DMS53 (cell line): ENCODE measurements at regions not wholly inside any gene's neighbourhood (a gene's known extent, or its start where the extent isn't known, plus 50 kb on each side); places are given as distances from the start of the nearest gene placed in this dataset.

Source experiments
- DNase-seq: peaks from one replicate; lab custom pipeline; 2025; lab: John Stamatoyannopoulos, UW

DNA sequence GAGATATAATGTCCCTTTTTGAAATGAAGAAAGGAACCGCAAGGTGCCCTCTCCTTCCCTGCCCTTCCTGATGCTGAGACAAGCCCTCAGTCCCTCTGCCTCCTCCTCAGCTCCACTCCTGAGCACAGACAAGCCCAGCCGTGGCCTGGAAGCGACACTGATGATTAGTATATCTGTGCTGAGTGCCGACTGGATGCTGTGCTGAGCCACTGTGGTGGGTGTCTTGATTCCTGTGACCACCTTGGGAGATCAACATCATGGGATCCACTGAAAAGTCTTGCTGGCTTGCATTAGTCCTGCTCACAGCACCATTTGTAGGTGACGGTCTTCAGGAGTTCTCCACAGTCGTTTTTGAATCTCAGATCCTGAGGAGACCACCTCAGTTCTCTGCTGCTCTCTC is 59.5 kb upstream of the HGFAC start:
- no peak for DNase-seq

DNA sequence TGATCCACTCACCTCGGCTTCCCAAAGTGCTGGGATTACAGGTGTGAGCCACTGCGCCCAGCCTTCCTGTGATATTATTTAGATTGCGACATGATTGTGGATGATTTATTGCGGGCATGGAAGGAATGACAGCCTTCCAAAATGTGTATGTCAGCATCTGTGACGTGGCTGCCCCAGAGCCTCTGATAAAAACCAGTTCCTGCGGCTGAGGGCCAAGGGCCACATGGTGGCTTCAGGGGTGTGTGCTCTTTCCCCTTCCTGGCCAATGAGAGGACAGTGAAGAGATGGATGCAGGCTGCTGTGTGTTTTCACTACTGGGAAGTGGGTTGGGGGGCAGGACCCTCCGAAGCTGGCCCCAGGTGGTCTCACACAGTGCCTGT is 57.4 kb upstream of the HGFAC start:
- DNase-seq, result no peak

DNA sequence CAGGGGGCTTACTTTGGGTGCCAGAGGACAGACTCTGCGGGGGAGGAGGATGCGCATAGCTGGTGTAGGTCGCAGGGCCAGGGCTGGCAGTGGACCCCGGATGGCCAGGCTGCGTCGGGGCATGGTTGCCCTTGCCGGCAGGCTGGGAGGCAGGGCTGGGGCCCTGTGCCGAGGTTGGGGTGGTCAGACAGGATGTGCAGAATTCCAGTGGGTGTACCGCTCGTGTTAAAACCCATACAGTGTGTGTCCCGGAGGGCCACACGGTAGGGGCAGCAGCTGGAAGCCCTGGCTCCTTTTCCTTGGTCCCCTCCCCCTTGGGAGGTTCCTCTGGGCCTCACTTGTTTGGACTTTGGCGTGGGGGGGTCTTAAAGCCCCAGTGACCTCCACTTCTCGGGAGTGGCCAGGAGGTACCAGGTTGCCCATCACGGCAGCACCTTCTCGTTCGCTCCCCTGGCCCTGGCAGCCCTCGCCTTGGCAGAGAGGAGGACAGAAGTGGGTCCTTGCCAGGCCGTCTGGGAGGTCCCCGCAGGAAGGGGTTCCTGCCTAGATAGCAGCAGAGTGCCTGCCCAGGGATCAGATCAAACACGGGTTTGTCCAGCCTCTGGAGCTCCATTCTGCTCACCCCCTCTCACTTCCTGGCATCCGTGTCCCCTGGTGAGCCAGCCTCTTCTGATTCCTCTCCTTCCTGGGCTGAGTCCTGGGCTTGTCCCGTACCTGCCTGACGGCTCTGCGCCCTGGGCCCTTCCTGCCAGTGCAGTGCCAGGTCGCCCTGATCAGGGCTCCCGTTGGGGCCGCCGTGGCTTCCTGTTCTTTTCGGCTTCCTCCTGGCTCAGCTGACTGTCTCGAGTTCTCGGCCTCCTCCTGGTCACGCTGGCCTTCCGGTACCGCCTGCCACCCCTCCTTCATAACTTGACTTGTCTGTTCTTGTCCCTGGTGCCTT is 56.7 kb upstream of the HGFAC start:
- no peak for DNase-seq

DNA sequence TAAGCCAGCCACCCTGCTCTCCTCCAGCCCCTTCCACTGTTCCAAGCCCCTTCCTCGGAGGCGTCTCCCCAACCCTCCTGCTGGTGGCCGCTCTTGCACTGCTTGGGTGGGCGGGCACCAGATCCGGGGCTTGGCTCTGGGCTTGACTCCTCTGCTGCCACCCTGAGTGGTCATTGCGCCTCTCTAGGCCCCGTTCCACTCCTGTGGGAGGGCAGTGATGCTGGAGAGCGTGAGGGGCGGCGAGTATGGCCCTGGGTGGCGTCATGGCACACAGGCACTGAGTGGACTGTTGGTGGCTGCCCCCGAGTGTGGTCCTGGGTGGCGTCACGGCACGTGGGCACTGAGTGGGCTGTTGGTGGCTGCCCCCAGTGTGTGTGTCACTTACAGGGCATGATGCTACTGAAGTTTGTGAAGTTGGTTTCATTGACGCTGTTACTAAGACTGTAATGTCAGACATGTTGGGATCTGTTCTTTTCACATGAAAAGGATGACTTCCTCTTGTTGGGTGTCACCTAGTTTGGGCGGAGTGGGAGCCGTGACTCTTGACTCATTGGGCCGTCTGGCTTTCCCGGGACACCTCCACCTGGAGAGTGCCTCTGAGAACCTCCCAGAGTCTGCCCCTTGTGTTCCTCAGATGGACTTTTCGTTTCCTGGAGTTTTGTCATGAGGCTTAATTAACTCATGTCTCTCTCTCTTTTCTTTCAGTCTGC is 55.9 kb upstream of the HGFAC start:
- no peak for DNase-seq

DNA sequence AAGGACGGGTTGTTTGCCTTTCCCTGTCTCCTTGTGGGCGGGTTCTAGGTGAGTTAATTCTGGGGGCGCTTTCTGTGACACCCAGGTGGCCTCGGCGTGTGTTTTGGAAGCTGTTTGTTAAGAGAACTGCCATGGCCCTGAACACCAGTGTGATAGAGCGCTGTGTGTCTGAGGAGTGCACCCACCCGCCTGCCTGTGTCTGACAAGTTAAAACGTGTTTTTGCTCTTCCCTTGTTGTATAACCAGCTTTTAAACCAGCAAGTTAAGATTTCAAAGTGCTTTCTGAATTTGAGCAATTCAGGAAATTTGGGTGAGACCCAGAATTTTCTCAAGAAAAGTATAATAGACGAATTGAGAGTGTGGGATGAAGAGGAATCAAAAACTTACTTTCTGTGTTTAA is 55.2 kb upstream of the HGFAC start:
- DNase-seq, result no peak

DNA sequence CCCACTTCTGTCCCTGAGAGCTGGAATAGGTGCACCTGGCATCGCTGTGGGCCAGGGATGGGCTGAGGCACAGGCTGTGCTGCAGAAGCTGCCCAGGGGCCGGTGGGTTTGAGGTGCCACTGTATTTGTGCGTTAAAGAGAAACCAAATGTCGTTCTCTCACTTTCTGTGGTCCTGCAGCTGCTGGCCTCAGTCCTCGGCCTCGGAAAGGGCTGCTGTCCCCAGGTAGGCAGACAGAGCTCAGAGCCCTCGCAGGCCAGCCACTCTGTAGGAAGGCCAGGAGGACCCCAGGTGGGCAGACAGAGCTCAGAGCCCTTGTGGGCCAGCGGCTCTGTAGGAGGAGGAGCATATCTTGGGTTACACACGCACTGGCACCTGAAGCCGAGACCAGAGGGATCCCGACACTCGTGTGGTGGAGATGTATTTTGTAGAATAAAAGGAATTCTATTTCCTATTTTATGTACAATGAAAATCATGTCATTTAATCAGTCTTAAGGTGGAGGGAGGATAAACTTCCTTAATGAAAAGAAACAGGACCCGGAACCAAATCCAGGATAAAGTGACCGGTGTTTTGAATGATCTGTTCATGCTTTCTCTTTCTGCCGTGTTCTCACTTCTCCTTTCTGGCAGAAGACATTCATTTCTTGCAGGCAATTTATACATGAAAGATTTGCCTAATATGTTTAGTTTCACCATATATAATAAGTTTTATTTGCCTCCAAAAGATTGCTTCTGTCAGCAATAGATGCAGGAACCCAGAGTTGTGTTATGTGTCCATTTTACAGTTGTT is 54.4 kb upstream of the HGFAC start:
- no peak for DNase-seq

GRCh38 chr4:3387943-3388361 is 53.8 kb upstream of the HGFAC start:
- DNase-seq, result no peak

- no peak for DNase-seq
Measured at GRCh38 chr4:3388471-3389232, 53.1 kb upstream of the HGFAC start.

DNA sequence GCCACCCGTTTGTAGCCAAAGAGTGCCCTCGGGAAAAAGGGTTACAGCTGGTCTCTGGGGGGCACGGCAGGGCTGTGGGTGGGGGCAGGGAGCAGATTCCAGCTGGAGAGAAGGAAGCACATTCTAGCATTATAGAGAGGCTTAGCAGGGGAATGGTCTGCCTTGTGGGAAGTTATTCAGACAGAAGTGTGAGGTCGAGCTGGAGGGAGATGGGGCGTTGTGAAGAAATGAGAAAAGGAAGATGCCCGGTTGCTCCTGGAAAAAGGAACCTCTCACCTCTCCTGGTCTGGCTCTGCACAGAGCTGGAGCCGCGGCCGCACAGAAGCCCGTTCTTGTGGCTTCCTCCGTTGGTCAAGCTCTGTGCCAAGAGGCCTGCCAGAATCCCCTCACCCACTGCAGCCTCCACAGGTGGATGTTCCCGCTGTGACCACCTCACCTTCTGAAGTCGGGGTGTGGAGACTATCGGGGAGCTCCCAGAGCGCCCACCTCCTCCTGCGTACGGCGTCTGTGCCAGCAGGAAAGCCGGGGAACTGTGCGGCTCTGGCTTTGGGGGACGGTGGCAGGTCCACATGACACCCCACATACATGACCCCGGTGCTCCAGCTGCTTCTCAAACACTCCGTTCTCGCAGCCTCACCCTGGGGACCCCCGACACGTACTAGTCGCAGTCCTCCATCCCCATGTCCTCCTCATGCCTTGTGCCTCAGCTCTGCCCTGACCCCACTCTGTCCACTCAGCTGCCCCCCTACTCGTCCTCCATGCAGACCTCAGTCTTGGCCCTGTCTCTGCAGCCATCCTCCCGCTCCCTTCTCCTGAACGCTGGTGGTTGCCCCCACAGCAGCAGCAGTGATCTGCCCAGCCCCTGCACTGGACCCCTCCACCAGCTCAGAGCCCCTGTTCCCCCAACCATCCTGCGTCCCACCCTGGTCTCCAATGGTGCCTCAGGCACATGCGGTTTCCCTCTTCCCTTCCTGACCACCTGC is 52.2 kb upstream of the HGFAC start:
- DNase-seq, result no peak

- DNase-seq, result no peak
Measured at GRCh38 chr4:3390288-3390811, 51.4 kb upstream of the HGFAC start.

DNA sequence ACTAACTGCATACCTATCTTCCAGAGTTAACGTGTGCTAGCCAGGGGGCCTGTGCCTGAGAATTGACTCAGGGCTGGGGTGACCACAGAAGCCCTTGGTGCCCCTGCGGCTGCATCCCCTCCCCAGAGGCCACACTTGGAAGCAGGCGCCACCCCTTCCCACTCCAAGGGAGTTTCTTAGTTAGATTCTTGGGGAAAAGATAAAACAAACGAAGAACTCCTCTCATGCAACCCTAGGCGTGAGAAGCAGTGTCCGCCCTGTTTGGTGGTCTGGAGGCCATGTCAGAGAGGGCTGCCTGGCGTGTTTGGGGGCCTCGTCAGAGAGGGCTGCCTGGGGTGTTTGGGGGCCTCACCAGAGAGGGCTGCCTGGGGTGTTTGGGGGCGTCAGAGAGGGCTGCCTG is 50.3 kb upstream of the HGFAC start:
- no peak for DNase-seq
